ENCODE measurements at regions not wholly inside any gene's neighbourhood (a gene's known extent, or its start where the extent isn't known, plus 50 kb on each side); places are given as distances from the start of the nearest gene placed in this dataset.
"Not testable (repeated sequence)": the region's sequence is repeated elsewhere in the genome, so short reads cannot be mapped to it uniquely, and the experiment has no call there.

DNA sequence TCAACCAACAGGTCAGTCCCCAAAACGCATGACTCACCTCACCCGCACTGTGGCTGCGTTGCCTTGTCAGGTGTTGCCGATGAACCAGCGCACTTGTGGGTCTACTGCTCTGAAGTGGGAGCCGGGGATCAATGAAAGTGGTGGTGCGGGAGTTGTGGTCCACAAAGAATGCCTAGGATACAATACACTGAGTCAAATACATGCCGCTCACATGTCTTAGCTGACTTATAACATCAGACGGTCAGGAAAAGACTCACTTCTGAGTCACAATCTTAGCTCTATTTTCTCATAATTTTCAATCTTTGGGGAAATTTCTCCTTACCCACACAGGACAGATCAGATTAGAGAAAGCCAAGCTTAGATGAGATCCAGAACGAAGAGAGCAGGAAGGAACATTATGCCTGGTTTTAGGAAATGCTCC is 107.1 kb upstream of the STK17B start:
- DNase-seq (ENCODE audit: low read depth), result peak; percentile 90

DNA sequence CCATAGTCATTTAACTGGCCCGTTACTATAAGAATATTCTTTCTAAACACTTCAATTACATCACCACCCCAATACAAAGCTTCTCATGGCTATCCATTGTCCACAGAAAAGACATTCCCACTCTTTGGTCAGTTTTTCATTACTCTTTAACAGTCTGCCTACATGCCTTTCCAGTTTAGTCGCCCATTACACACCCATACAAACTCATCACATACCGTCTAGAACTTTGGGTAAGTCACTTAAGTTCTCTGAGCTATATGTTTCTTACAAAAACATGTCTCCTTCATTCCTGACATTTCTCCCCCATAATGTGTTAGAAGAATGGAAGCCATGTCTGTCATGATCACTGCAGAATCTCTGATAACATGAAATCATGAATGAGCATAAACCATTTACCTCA is 108.2 kb upstream of the STK17B start:
- no peak for DNase-seq (ENCODE audit: low read depth)

DNA sequence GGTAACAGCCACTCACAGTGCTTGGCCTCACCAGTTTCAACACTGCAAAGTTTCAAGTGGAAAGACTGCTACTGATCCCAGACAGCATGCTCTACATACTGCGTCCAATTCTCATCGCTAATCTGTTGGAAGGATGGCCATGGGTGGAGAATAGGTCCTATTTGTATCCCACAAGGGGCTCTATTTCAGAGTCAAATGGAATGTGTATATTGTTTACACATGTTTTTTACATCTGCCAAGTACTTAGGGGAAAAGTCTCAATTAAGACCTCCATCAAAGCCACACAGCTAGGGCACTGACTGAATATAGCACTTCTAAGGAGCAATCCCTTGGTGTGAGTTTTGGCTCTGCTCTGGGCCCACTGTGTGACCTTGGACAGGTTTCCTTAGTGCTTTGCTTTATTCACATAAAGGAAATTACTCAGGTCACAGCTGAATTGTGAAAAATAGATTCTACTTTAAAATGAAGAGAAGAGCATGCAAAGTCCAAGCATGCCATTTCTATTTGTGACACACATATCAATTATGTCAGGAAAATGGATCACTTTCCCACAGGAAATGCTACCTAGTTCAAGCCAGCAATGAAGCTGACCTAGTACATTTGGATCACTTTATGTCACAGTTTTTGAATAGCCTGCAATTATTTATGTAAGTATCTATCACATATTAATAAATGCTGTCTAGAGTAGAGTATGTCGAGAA is 112.9 kb upstream of the STK17B start:
- DNase-seq (ENCODE audit: low read depth), result no peak

DNA sequence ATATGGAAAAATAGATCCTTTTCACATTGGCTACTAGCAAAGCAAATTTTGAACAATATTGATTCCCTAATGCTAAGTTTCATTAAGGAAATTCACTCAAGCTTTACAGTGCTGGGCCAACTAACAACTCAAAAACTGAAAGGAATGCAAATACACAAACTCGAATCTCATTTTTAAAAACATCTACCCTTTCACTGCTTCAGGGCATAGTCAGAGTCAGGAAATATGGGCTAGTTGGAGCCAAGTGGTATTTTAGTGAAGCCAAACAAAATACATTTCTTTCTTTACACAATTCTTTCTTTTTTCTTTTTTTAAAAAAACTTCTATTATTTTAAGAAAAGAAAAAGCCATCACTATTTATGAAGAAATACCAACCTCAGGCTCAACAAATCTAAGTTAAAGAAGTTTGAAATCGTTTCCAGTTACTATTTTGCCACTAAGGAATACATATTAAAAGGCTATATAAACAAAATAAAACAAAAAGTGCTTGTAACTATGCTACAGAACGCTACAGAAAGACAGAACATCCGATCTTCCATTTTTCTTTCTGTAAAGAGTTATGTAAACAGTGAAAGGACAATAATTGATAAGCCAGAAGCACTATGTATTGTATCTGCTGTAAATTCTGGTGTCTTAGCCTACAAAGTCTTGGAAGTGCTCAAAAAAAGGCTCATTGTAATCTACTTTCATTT is 113.6 kb upstream of the STK17B start:
- no peak for DNase-seq (ENCODE audit: low read depth)

DNA sequence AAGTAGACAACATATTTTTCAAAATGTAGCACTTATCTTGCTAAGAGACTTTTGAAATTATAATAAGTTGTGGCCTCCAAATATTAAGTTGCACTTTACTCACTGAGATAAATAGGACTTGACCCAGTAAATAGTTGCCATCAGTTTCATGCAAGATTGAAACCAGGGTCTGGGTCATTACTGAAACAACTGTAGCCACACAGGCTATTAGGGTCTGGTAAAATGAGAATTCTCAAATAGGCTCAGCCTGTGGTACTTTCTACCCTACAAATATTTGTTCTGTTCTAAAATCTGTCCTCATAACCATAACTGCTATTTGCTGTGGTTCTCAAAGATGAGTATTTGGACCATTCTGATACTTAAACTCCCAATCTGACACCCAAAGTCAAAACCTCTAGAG is 115.4 kb upstream of the STK17B start:
- no peak for DNase-seq (ENCODE audit: low read depth)

DNA sequence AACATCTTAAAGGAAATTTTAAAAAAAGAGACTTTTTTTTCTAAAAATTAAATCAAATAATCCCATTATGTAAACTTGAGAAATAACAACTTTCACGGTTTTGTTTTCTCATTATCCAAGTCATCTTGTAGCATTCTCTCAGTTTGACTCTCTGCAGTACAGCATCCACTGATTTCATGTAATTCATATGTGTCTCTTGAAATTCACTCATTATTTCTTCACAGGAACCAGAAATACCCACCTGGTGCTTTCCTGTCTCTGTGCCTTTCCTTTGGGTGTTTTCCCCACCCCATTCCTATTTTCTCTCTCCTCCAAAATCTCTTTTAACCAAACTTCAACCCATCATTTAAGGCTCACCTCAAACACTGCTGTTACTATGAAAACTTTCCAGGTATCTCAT is 116.1 kb upstream of the STK17B start:
- DNase-seq (ENCODE audit: low read depth), result no peak

DNA sequence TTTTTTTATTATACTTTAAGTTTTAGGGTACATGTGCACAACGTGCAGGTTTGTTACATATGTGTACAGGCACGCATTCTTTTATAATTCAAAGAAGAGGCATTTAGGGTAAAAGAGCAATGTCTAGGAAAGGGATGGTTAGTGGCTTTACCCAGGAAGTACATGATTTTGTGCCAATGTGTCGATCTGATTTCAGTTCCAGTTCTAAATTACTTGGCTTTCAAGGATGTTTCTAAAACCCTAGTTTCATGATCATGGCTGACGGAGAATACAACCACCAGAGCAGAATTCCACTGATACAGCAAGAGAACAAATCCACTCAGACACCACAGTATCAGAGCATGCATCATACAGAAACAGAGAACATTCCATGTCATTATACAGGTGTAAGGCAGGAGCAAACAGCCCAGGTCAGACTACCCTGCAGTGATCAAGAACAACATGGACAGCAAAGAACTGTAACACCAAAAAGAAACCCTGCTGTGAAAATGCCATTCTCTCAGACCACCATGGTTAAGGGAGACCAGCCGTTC is 116.7 kb upstream of the STK17B start:
- no peak for DNase-seq (ENCODE audit: low read depth)

DNA sequence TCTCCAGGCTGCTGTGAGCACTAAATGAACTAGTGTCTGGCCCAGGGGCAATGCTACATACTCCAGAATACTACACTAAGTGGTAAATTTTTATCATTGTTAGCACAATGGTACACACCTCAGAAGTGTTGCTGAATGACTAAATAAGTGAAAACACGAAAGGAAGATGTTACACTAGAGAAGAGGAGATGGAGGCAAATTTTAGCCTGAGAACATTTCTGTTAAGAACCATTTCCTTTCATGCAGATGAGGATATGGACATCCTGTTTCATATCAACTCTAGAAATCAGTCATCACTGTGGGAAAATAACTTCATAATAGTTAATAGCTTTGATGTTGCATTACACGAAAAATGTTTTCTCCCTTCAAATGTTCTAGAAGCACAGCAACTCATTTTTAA is 117.6 kb upstream of the STK17B start:
- no peak for DNase-seq (ENCODE audit: low read depth)

DNA sequence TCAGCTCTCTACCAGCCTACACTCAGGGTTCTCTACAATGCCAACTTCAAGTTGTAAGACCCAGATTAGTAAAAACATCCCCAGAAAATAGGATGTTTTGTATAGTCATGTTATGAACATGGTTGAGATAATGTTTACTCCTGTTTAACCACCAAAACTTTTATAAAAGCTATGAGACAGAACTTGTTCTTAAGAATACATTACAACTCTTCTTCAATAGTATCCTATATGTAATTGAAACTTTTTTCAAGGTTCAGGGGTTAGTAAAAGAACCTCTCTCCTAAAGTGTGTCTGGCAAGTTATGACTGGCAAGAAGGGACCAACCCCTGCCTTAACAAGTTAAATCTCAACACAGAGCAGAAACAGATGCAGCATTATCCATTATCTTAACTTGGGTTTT is 118.8 kb upstream of the STK17B start:
- DNase-seq (ENCODE audit: low read depth), result no peak

DNA sequence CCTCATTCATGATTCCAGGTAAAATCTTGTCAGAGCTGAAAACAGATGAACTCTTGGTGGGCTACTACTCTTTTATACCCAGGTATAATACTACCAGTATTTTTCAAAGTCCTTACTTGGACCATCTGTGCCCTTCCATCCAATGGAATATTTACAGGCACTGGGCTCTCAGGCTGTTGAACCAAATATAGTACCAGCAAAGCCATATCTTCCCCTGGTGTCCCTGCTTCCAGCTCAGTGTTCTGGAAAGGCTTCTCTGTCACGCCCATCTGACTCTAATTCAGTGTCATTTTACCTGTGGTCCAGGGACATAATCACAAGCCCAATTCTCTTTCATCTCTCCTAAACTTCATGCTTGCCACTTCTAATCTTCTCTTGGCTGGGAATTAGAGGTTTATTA is 119.2 kb upstream of the STK17B start:
- DNase-seq (ENCODE audit: low read depth), result no peak

DNA sequence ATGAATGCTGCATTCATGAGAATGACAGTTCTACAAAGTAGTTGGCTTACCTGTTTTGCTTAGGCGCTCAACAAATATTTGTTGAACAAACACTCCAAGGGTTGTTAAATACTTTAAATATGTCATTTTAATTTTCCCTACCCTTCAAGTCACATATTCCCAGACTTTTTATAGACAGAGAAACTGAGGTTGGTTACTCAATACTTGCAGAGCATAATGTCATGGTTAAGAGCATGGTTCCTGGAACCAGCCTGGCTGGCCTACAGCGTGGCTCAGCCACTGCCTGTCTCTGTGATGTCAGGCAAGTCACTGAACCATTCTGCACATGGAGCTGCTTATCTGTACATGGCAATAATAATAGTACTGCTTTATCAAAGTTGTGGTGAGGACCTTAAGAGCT is 120.0 kb upstream of the STK17B start:
- no peak for DNase-seq (ENCODE audit: low read depth)

DNA sequence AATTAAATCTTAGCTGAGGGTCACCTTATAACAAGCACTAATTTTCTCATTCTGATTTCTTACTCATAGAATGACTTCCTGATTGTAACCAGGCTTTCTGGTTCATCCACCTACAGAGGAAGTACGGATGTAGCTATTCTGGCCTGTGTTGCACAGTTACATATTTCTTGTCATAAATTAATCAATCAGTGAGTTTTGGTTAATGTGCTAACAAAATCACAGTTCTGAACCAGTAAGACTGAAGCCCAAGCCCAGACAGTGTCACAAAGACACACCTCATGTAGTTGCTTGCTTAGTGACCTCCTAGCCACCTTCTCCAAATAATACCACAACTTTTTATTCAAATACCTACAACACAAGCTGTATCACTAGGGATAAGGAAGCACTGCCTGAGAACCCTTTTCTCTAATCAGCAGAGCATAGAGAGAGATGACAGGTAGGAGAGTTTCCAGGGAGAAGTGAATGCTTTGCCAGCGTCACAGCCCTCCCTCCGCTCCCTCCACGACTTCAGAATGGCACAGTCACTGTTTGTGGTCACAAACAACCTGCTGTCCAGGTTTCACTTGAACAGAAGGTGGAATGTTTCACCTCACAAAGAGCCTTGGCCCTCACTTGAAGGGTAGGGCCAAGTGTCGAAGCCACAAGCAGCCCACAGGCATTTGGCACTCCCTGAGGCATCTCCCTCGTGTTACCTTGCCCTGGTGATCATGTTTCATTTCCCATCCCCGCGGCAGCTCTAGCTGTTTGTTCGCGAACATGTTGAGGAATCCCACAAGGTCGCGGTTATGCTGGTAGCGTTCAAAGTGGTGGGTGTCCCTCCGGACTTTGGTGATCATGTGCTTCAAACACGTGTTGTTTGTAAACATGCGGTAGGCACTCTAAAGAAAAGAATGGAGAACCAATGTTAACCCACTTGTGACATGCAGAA is 120.8 kb upstream of the STK17B start:
- DNase-seq (ENCODE audit: low read depth), result no peak

DNA sequence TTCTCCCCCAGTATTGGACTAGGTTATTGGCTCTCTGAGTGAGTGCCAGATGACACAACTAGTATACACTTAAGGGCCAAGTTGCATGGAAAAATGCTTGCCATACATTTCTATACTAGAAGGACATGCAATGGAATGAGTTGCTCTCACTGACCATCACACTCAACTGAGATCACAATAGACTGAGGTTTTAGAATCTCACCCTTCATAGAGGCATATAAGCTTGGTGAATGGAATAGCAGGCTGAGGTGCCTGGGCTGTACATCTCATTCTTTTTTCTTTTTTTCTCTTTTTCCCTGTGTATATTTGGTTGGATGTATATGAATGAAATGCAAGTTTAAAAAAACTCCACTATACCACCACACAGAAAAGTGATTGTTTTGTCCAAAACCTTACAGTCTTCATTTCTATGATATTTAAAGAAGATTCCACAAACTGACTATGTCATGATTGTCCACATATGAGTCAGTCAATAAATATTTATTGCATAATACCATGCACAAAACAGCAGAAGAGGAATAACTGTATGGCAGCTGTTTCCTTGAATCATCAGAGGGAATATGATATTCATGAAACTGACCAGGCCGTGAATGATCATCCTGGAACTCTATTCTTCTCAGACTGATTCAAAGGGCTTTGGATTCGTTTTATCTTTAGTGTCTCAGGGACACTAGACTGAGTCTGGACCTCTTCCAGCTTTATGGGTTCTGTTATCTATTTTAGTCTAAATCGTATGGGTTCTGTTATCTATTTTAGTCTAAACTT is 122.6 kb upstream of the STK17B start:
- peak; percentile 90 for DNase-seq (ENCODE audit: low read depth)

DNA sequence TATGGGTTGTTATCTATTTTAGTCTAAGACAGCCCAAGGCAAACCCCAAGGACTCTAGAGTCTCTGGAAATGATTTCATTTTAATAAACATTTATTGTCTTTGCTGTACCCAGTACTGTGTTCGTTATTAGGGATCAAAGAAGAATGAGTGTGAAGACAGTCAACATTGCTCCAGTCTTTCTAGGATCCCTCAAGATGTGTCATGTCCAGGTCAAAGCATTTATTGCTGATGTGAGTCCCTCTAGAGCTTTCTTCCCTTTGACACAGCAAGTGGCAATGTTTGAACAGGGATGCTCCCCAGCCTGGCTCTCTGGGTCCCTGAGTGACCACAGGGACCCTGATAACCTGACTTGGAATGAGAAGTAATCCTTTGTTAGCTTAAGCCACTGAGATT is 123.1 kb upstream of the STK17B start:
- DNase-seq (ENCODE audit: low read depth), result no peak

DNA sequence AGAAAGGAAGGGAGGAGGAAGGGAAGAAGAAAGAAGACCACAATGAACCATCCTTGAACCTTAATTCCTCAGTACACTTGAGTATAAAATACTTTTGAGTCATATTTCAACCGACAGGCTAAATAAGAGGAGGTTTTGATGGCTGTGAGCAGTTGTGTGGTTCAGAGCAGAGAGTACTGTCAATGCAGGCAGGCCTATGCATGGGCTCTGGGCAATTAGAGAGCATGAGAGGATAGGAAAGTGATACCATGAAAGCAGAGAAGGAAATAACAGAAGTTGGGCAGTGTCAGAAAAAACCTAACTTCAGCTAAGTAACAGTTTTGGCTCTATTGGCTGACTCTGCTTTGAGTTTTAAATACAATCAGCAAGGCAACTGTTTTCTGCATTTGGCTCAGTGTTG is 123.6 kb upstream of the STK17B start:
- DNase-seq (ENCODE audit: low read depth), result no peak

DNA sequence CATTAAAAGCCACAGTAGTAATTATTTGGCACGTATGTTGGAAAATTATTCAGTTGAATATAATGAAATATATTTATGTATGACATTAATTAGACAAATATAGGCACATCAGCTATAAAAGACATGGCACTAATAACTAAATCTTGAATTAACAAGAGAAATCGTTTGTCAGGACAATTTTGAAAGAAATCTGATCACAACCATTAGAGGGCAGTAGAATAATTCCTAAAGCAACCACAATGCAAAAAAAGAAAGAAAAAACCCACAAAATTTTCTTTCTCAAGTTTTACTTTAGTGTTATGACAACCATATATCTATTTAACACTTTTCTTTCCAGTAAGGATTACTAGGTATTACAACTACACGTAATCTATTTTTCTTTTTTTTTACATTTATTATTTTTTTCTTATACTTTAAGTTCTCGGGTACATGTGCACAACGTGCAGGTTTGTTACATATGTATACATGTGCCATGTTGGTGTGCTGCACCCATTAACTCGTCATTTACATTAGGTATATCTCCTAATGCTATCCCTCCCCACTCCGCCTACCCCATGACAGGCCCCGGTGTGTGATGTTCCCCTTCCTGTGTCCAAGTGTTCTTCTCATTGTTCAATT is 126.8 kb upstream of the STK17B start:
- not testable (repeated sequence) for DNase-seq (ENCODE audit: low read depth)

DNA sequence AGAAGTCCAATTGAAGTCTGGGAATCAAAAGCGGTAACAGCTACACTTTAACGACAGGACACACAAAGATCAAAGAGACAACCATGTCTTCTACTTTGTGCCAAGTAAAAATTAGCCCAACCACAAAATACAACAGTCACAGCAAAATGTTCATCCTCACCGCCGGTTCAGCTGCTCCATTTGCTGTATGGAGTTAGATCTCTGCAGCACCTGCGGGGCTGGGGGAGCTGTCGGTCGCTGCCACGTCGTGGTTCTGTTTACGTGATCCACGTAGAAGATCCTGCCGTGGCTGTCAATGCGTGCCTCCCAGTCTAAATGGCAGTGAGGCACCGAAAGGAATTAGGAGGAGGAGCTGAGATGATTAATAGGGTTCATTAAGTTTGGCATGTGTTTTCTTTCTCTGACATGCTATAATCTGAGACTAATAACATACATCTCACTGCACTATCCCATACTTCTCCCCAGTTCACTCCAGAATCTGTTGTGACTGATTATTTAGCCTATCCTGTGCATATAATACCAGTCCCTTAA is 136.5 kb upstream of the STK17B start:
- DNase-seq (ENCODE audit: low read depth), result no peak

DNA sequence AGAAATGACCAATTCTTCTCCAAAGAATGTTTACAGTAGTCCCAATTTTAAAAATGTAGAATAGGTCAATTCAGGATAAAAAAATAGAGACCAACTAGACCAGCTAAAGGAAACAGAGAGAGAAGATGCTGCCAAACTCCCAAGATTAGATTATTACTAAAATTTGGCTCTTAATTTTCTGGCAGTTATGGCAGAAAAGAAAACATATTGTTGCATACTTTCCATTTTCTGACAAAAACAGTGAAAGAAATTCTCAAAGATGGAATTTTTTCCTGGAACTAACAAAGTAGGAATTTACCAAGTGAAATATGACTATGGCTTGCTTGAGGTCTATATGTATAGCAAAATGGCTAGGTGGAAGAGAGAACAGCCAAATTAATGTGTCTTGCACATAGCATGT is 138.3 kb upstream of the STK17B start:
- no peak for DNase-seq (ENCODE audit: low read depth)

DNA sequence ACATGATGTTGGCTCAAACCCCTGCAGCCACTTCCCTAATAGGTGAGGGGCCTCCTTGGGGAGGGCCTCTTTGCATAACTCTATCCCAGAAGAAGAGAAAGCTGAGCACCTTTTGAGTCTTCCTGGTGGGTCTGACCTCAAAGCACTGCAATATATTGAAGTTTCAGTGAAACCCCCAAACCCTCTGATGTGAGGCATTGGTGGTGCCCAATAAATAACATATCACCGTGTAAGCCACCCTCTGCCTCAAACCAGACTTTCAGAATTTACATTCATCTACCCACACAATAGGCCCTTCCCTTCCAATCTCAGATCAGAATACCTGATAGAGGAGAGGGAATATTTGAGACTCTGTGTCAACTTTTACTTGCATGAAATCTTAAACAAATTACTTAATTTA is 142.8 kb upstream of the STK17B start:
- DNase-seq (ENCODE audit: low read depth), result no peak

DNA sequence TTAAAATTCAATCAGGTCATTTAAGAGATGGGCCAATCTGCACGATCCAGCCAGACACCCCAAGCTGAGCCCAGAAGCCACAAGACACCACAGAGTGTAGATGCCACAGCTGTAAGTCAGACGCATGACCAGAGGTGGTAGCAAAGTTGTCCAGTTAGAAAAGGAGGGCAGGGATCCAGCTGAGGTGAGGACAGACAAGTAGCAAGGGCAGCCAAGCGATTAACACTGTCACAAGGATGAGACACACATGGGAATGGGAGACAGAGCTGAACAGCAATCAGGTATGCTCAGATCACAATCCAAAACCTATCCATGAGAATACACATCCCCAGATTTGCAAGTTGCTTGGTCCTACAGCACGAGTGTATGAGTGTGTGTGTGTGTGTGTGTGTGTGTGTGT is 143.4 kb upstream of the STK17B start:
- DNase-seq (ENCODE audit: low read depth), result no peak

DNA sequence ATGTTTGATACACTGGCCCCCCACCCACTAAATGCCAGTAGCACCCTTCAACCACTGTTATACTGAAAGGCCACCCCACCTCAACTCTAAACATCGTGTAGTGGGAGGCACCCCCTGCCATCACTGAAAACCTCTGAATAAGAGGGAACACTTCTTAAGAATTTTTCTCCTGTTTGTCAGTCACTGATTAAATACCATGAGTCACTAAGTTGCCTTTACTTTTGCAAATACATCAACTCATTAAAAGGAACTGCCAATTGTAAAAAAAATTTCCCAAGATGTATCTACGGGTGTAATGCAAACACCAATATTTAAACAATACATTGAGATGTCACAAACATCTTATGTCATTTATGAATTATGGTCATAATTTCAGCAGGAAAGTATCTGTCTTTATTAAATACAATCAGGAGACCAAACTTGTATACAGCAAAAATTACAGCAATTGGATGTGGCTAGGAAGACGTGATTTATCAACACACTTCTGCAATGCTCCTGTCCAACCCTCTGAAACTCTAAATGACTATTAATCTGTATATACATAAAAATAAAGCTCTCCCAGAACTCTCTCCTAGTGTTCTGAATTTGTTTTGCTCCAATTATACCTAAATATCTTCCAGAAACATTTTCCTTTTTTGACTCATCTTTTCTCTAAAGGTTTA is 144.1 kb upstream of the STK17B start:
- DNase-seq (ENCODE audit: low read depth), result no peak

Measured in stromal cell of bone marrow (primary cell).